ENCODE measurements at regions not wholly inside any gene's neighbourhood (a gene's known extent, or its start where the extent isn't known, plus 50 kb on each side); places are given as distances from the start of the nearest gene placed in this dataset.

DNA sequence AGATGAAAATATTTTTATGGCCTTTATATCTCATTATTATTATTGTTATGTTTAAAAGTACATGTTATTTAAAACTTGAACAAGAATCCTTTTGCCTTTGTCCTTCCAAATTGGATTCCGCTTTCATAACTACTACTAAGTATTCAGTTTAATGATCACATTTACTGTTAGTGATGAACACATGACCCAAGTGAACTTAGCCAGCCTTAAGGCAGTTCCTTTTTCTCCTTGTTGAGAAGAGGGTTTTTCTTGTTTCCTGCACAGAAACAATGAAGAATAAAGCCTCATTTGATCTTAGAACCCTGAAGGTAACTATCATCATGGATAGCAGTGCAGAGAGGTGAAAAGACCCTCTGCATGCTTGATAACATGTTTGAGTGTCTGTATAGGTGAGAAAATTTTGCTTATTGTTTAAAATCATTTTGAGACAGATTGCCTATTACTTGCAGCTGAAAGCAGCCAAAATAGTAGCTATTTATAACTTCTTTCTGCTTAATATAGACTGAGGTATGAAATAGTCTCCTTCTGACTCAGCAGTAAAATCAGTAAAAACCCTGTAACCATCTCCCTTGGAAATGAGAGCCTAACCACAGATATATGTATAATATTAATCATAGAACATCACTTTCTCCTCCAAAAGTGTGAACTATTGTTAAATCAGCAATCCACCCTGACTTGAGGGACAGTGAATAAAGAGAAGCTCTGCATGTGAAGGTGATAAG, 266.2 kb downstream of the SPATA31D1 start:
- H3K36me3 ChIP-seq (replicated peaks; ENCODE audit: control insufficient read depth, insufficient read depth, low read length): no peaks in the 10 kb centered on the region
- no peaks in the 10 kb centered on the region for H3K27me3 ChIP-seq (ENCODE audit: control insufficient read depth, insufficient read depth, low read length)
- no peak for DNase-seq
- no peak overlapping the region for H3K4me3 ChIP-seq (ENCODE audit: insufficient read depth, low read depth, low read length)

DNA sequence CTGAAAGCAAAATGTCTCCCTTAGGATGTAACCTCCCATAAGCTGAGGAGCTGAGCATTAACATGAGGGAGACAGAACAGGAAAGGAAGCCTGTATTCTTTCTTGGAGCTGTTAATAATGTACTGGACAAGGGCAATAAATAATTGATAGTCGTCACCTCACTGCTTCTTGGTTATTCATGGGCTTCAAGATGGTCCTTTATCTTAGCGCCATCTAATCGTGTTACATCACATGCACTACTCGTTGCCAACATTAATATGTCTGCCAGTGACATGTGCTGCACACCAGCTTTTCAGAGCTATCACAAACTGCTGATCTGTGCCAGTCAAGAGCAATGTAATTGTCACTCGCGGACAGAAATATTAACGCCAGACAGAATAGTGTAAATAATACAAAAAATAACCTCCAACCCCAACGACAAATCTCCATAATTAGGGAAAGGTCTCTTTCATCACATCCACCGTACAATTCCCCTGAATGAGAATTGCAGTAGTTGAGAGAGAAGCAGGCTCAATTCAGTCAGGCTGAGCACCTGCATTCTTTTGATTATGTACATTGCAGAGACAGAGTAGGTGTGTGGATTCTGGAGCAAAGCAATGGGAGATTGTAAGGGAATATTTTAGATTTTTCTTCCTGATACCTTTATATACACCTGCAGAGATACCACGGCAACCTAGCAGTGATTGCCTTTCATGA, 267.1 kb downstream of the SPATA31D1 start:
- no peak for DNase-seq
- H3K27me3 ChIP-seq (ENCODE audit: control insufficient read depth, insufficient read depth, low read length): no peaks in the 10 kb centered on the region
- H3K4me3 ChIP-seq (ENCODE audit: insufficient read depth, low read depth, low read length): no peak overlapping the region
- H3K36me3 ChIP-seq (replicated peaks; ENCODE audit: control insufficient read depth, insufficient read depth, low read length): no peaks in the 10 kb centered on the region

- Histone ChIP-seq H3K27me3 (ENCODE audit: control insufficient read depth, insufficient read depth, low read length) (no peaks in the 10 kb centered on the region), H3K36me3 (replicated peaks; ENCODE audit: control insufficient read depth, insufficient read depth, low read length) (no peaks in the 10 kb centered on the region), H3K4me3 (ENCODE audit: insufficient read depth, low read depth, low read length) (no peak overlapping the region)
- no peak for DNase-seq
Observed at GRCh38 chr9:82260691-82261090, 272.1 kb downstream of the SPATA31D1 start.

DNA sequence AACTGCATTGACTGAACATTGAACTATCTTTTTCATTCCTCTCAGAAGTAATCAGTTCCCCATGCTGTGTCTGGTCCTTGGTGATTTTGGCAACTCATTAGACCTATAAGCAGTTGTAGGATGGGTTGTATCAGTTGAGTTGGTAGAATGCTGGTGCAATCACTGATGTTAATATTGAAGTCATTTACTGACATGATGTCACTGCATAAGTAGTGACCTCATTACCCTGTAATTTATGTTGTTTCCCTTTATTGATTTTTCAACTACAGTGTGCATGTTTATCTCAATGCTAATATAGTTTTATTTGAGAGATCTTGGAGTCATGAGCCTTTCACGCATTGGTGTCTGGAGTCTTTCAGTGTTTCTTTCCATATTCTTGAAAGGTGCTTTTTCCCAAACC, 275.0 kb downstream of the SPATA31D1 start:
- Histone ChIP-seq H3K27me3 (ENCODE audit: control insufficient read depth, insufficient read depth, low read length) (no peaks in the 10 kb centered on the region), H3K4me3 (ENCODE audit: insufficient read depth, low read depth, low read length) (no peak overlapping the region), H3K36me3 (replicated peaks; ENCODE audit: control insufficient read depth, insufficient read depth, low read length) (no peaks in the 10 kb centered on the region)
- DNase-seq: no peak

DNA sequence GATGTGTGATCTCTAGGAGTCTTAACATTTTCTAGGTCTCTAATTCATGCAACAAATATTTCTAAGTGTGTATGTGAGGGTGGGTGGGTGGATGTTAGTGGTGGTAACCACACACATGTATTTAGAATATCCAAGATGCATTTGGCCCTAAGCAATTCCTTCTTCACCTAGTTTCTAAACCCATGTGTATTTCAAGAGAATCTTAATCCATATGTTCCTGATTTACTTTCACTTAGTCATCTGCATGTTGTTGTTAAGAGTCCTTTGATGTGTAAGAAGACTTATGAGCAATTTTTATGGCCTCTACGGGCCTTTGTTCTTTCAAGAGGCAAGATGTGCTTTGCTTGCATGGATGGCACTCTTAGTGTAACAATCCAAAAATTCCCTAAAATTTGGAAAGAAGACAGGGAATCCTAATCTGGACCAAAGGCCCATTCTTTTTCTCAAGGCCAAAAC, 282.6 kb downstream of the SPATA31D1 start:
- DNase-seq: no peak
- H3K27me3 ChIP-seq (ENCODE audit: control insufficient read depth, insufficient read depth, low read length): no peaks in the 10 kb centered on the region
- no peak overlapping the region for H3K4me3 ChIP-seq (ENCODE audit: insufficient read depth, low read depth, low read length)
- H3K36me3 ChIP-seq (replicated peaks; ENCODE audit: control insufficient read depth, insufficient read depth, low read length): no peaks in the 10 kb centered on the region

DNA sequence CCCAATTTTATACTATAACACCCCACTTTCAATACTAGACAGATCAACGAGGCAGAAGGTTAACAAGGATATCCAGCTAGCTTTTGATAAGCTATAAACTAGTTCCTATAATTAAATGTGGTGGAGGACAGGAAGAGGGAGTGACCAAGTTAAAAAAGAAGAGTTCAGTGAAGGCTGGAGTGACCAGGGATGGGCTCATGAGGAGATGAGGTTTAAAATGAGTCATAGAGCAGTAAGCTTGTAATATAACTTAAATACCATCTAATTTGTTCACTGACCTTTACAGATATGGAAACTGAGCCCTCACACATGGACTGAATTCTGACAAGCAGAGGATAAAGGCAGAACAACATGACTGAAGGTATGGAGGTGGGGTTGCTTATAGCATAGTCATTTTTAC, 284.5 kb downstream of the SPATA31D1 start:
- Histone ChIP-seq H3K36me3 (replicated peaks; ENCODE audit: control insufficient read depth, insufficient read depth, low read length) (no peaks in the 10 kb centered on the region), H3K4me3 (ENCODE audit: insufficient read depth, low read depth, low read length) (no peak overlapping the region), H3K27me3 (ENCODE audit: control insufficient read depth, insufficient read depth, low read length) (no peaks in the 10 kb centered on the region)
- no peak for DNase-seq

DNA sequence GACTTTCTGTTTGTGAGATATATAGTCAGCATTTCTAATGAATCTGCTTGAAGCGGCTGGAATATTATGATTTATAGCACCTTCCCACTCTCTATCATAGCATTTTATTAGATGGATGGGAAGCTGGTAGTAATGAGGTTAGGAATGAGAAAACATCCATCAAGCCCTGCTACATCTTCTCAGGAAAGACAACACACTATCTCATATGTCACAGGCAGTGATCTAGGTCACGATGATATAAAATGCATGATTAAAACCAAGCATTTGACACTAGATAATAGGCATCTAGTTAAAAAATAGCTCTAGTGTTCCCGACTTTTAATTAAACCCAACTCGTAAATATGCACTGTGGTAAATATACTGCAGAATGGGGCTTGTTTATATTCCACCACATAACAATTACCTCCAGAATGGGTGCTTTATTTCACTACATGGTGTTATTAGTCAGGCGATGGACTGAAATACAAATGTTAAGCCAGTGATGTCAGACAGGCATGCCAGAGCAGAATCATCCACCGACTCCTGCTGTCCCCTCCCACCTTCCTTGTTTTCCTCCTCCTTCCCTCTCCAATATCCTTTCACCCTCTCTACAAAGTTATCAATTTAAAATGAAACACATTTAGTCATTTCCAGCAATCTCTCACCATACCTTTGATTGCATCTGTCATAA, 286.8 kb downstream of the SPATA31D1 start:
- Histone ChIP-seq H3K27me3 (ENCODE audit: control insufficient read depth, insufficient read depth, low read length) (no peaks in the 10 kb centered on the region), H3K4me3 (ENCODE audit: insufficient read depth, low read depth, low read length) (no peak overlapping the region), H3K36me3 (replicated peaks; ENCODE audit: control insufficient read depth, insufficient read depth, low read length) (no peaks in the 10 kb centered on the region)
- no peak for DNase-seq

DNA sequence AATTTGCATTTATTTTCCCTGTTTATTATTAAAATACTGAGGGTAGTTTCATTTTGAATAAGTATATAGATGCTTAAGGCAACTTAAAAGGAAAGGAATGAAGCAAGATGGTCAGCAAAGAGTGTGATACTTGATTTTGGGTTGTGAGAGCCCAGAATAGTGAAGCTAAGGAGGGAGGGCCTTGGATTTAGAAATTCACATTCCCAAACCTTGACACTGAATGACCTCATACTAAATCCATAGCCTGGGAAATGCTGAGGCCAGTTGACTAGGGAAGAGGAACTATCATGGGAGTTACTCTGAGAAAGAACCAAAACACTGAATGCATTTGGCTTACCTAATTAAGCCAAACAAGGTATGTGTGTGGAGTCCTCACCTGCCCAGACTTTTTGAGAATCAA, 292.5 kb downstream of the SPATA31D1 start:
- no peak overlapping the region for H3K4me3 ChIP-seq (ENCODE audit: insufficient read depth, low read depth, low read length)
- DNase-seq: no peak
- no peaks in the 10 kb centered on the region for H3K36me3 ChIP-seq (replicated peaks; ENCODE audit: control insufficient read depth, insufficient read depth, low read length)
- H3K27me3 ChIP-seq (ENCODE audit: control insufficient read depth, insufficient read depth, low read length): no peaks in the 10 kb centered on the region

DNA sequence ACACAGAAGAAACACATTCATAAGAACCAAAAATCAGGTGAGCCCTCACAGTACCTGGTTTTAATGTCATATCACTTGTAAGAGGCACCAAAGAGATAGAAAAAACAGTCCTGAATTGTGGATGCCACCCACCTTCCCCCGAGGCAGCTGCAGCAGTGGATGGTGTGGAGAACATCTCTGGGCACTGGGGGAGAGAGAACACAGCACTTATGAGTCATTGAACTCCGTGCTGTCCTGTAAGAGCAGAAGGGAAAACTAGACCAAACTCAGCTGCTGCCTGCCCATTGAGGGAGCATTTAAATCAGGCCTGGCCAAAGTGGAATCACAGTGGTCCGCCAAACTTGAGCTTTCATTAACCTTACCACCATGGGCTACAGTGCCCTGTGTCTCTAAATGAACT, 296.2 kb downstream of the SPATA31D1 start:
- Histone ChIP-seq H3K27me3 (ENCODE audit: control insufficient read depth, insufficient read depth, low read length) (no peaks in the 10 kb centered on the region), H3K36me3 (replicated peaks; ENCODE audit: control insufficient read depth, insufficient read depth, low read length) (no peaks in the 10 kb centered on the region), H3K4me3 (ENCODE audit: insufficient read depth, low read depth, low read length) (no peak overlapping the region)
- no peak for DNase-seq

DNA sequence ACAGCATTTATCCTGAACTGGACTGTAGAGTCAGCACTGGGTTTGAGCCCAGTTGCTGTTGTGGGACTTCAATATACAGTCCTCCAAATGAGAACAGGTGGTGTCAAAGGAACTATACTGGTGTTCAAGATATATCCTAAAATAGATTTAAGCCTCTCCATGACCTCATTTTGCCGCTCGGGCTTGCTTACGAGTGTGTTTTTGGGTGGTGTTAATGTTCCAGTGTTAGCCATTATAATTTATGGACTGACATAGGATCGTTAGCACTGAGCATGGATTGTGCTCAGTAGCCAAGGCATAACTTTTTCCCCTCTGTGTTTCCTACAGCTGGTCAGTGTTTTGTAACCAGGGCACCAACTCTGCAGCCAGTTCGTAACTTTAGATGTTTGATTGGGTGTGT, 306.6 kb downstream of the SPATA31D1 start:
- H3K36me3 ChIP-seq (replicated peaks; ENCODE audit: control insufficient read depth, insufficient read depth, low read length): no peaks in the 10 kb centered on the region
- DNase-seq: no peak
- H3K4me3 ChIP-seq (ENCODE audit: insufficient read depth, low read depth, low read length): no peak overlapping the region
- no peaks in the 10 kb centered on the region for H3K27me3 ChIP-seq (ENCODE audit: control insufficient read depth, insufficient read depth, low read length)

DNA sequence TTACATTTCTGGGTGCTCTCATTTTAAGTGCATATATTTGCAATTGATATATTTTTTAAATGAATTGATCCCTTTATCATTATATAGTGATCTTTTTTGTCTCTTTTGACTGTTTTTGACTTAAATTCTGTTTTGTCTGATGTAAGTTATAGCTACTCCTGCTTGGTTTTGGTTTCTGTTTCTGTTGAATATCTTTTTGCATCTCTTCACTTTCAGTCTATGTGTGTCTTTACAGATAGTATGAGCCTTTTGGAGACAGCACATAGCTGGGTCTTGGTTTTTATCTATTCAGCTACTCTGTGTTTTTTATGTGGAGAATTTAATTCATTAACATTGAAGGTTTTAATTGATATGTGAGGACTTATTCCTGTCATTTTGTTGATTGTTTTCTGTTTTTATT, 311.3 kb downstream of the SPATA31D1 start:
- H3K36me3 ChIP-seq (replicated peaks; ENCODE audit: control insufficient read depth, insufficient read depth, low read length): no peaks in the 10 kb centered on the region
- H3K27me3 ChIP-seq (ENCODE audit: control insufficient read depth, insufficient read depth, low read length): no peaks in the 10 kb centered on the region
- no peak for DNase-seq

DNA sequence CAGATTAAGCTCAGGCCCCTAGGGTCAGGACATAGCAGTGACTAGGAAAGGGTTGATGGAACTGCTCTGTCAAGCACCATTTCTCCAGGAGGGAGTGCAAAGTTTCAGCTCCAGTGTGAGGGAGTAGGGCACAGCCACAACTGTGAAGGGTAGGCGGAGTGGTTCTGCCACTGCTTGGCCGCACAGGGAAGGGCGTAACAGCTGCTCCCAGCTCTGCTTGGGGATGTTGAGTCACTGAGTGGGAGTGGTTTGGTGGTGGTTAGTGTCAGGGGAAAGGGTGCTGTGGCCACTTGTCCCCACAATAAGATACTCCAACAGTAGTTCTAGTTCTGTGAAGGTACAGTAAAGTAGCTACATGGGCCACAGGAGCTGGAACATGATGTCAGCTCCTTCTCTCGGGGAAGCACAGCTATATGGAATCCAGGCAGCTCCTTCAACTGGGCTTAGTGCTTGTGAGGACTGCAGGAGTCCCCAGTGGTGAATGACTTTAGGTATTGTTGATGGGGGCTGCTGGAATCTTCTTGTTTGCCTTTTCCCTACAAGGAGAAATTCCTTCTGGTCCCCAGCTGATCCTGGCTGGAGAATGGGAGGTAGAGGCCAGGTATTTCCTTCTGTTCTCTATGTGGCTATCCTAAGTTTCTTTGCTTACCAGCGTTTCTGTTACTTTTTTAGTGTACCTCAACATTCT, 314.5 kb downstream of the SPATA31D1 start:
- no peaks in the 10 kb centered on the region for H3K27me3 ChIP-seq (ENCODE audit: control insufficient read depth, insufficient read depth, low read length)
- no peaks in the 10 kb centered on the region for H3K36me3 ChIP-seq (replicated peaks; ENCODE audit: control insufficient read depth, insufficient read depth, low read length)
- no peak overlapping the region for H3K4me3 ChIP-seq (ENCODE audit: insufficient read depth, low read depth, low read length)
- DNase-seq: no peak

More for the DNA sequence above, 311.3 kb downstream of the SPATA31D1 start:
- H3K4me3 ChIP-seq (ENCODE audit: insufficient read depth, low read depth, low read length): no peak overlapping the region

DNA sequence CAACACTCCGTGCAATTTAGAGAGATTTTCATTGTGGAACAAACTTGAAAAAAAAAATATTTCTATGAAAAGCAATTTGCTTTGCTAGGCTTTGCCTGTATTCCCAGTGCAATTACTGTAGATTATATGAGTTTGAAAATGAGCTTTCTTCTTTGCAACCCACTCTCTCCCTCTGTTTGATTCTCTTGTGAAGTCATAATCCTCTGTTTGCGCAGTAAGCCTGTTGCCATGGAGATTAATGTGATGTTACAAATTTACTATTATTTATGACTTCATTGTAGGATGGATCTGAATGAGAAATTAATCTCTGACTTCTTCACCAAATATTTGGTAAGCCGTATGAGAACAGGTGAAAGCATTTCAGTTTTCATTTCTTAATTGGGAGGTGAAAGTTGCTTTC, 320.3 kb downstream of the SPATA31D1 start:
- no peaks in the 10 kb centered on the region for H3K27me3 ChIP-seq (ENCODE audit: control insufficient read depth, insufficient read depth, low read length)
- no peaks in the 10 kb centered on the region for H3K36me3 ChIP-seq (replicated peaks; ENCODE audit: control insufficient read depth, insufficient read depth, low read length)
- DNase-seq: no peak
- no peak overlapping the region for H3K4me3 ChIP-seq (ENCODE audit: insufficient read depth, low read depth, low read length)

DNA sequence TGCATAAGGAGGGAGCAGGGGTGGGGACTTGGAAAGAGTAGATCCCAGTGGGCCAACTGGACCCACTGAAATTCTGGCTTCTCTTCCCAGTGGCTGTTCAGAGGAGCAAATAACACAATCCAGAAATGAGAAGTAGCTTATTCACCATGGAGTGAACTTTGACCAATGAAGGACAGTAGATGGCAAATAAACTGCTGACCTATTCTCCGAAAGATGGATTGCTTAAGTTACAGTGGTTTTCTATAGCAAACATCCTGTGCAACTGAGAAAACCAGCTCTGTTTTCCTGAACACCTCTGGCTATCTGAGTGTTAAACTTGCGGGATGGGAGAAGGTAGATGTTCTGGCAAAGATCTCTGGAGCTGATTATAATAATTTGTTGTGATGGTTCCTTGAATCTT, 325.1 kb downstream of the SPATA31D1 start:
- H3K36me3 ChIP-seq (replicated peaks; ENCODE audit: control insufficient read depth, insufficient read depth, low read length): no peaks in the 10 kb centered on the region
- DNase-seq: no peak
- H3K27me3 ChIP-seq (ENCODE audit: control insufficient read depth, insufficient read depth, low read length): no peaks in the 10 kb centered on the region
- no peak overlapping the region for H3K4me3 ChIP-seq (ENCODE audit: insufficient read depth, low read depth, low read length)
